ENCODE measurements at regions not wholly inside any gene's neighbourhood (a gene's known extent, or its start where the extent isn't known, plus 50 kb on each side); places are given as distances from the start of the nearest gene placed in this dataset.

GRCh38 chr4:57404483-57404882 lies 294.3 kb upstream of the IGFBP7 start:
- no peak overlapping the region for H3K9ac ChIP-seq (ENCODE audit: insufficient read depth, low read depth, low read length)
- no peaks in the 10 kb centered on the region for H3K79me2 ChIP-seq (ENCODE audit: insufficient read depth, low read length)
- DNase-seq (ENCODE audit: low spot score) (no peak), FAIRE-seq (no peak), ATAC-seq (no peak)
- no peak overlapping the region for H3K4me3 ChIP-seq (replicated peaks in 1 of 3; ENCODE audit: insufficient read depth in 1 of 3, low read depth in 2 of 3, low read length in 3 of 3)
- 0% methylated on average over 4 of the region's 4 CpGs for WGBS (ENCODE audit: low lambda C conversion rate)
- CTCF ChIA-PET (ENCODE audit: low intra/inter-chr PET ratio, low total read pairs), result no interaction called here
- H3K4me2 ChIP-seq (ENCODE audit: low read depth, low read length), result no peak overlapping the region
- H4K20me1 ChIP-seq (ENCODE audit: insufficient read depth, low read length), result no peaks in the 10 kb centered on the region
- no peak for TF ChIP-seq BHLHE40 (IDR thresholded peaks at IDR 0.05; ENCODE audit: low read length)
- TF ChIP-seq EEA1 (CRISPR knock-in tag; IDR thresholded peaks at IDR 0.05; ENCODE audit: borderline replicate concordance), result no peak
- TF ChIP-seq GATAD1 (CRISPR knock-in tag; IDR thresholded peaks at IDR 0.05), result no peak
- no peak for TF ChIP-seq DNMT1 (CRISPR knock-in tag; IDR thresholded peaks at IDR 0.05)
- TF ChIP-seq, protein P1, sequence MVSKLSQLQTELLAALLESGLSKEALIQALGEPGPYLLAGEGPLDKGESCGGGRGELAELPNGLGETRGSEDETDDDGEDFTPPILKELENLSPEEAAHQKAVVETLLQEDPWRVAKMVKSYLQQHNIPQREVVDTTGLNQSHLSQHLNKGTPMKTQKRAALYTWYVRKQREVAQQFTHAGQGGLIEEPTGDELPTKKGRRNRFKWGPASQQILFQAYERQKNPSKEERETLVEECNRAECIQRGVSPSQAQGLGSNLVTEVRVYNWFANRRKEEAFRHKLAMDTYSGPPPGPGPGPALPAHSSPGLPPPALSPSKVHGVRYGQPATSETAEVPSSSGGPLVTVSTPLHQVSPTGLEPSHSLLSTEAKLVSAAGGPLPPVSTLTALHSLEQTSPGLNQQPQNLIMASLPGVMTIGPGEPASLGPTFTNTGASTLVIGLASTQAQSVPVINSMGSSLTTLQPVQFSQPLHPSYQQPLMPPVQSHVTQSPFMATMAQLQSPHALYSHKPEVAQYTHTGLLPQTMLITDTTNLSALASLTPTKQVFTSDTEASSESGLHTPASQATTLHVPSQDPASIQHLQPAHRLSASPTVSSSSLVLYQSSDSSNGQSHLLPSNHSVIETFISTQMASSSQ (IDR thresholded peaks at IDR 0.05; ENCODE audit: low read depth), result no peak
- TF ChIP-seq, protein P1 (CRISPR knock-in tag; IDR thresholded peaks at IDR 0.05; ENCODE audit: borderline replicate concordance), result no peak
- TF ChIP-seq IRF2 (CRISPR knock-in tag; IDR thresholded peaks at IDR 0.05), result no peak
- no peak for TF ChIP-seq ZEB1 (IDR thresholded peaks at IDR 0.05; ENCODE audit: insufficient replicate concordance, low read depth)
- TF ChIP-seq MED13 (CRISPR knock-in tag; IDR thresholded peaks at IDR 0.05), result no peak
- no peak overlapping the region for H3K27ac ChIP-seq (ENCODE audit: extremely low read length, insufficient read depth, low read length)
- no peaks in the 10 kb centered on the region for H3K9me3 ChIP-seq (ENCODE audit: low read length)
- POLR2A ChIA-PET, result no interaction called here
- intact Hi-C loops (cut with micrococcal nuclease; ENCODE audit: unreplicated experiment), result no loop called here
- H2AFZ ChIP-seq (ENCODE audit: low read length), result no peak overlapping the region
- H3K36me3 ChIP-seq (replicated peaks in 1 of 2; ENCODE audit: control insufficient read depth in 1 of 2, insufficient read depth in 2 of 2, low read length in 2 of 2), result no peaks in the 10 kb centered on the region
- no peaks in the 10 kb centered on the region for H3K4me1 ChIP-seq (ENCODE audit: insufficient read depth, low read length)
- in situ Hi-C loops (cut with HindIII; ENCODE audit: extremely low pct_ligation_motif_present, low pct_unique_long_range_greater_than_20kb), result no loop called here
- no peaks in the 10 kb centered on the region; a peak in 1 of 5 replicates for H3K27me3 ChIP-seq (ENCODE audit: control insufficient read depth in 1 of 2, insufficient read depth in 2 of 2, low read length in 2 of 2)
- BruUV-seq (replicated peaks), result no TSS peak

All from HepG2 (cell line).